ENCODE measurements at regions not wholly inside any gene's neighbourhood (a gene's known extent, or its start where the extent isn't known, plus 50 kb on each side); places are given as distances from the start of the nearest gene placed in this dataset.

DNA sequence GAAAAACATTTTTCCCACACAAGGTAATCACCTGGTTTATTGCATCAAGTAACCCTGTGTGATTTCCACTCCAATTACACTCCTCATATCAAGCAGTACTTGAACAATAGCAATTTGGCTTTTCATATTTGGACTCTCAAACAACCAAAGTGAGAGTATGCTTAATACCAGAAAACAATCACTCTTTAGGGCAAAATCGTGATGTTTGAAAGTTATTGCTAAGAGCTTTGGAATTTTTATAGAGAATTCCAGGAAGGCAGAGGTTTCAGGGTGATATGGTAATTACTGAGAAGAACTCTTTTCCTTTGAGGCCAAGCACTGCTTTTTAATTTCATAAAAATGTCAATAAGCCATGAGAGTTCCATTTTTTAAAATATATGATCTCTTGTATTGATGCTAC, 779.5 kb upstream of the LRRTM1 start:
- intact Hi-C loops (cut with micrococcal nuclease; ENCODE audit: unreplicated experiment) = no loop called here
- no TSS peak for BruUV-seq (replicated peaks)
- peaks cover 38% of the 10 kb centered on the region for H3K9me3 ChIP-seq (ENCODE audit: low read depth, low read length, poor library complexity, severe bottlenecking)
- H3K4me1 ChIP-seq (ENCODE audit: insufficient read depth, low read length, poor library complexity, severe bottlenecking) = no peaks in the 10 kb centered on the region
- no peaks in the 10 kb centered on the region for H3K27me3 ChIP-seq (replicated peaks; ENCODE audit: insufficient read depth, low read depth, low read length, poor library complexity)
- ChIA-PET CTCF (no interaction called here), POLR2A (ENCODE audit: low non-redundant PET) (no interaction called here)
- DNase-seq (ENCODE audit: low spot score) = no peak
- H3K27ac ChIP-seq (ENCODE audit: low read depth, low read length, poor library complexity, severe bottlenecking) = no peak overlapping the region
- no peaks in the 10 kb centered on the region for H3K36me3 ChIP-seq (ENCODE audit: insufficient read depth, low read length, poor library complexity, severe bottlenecking)
- H3K4me3 ChIP-seq (ENCODE audit: low read depth, low read length, poor library complexity, severe bottlenecking) = no peak overlapping the region
- TF ChIP-seq EZH2 (IDR thresholded peaks at IDR 0.05; ENCODE audit: borderline replicate concordance, low read depth, low read length, poor library complexity, severe bottlenecking) = no peak
- TF ChIP-seq, protein P1, sequence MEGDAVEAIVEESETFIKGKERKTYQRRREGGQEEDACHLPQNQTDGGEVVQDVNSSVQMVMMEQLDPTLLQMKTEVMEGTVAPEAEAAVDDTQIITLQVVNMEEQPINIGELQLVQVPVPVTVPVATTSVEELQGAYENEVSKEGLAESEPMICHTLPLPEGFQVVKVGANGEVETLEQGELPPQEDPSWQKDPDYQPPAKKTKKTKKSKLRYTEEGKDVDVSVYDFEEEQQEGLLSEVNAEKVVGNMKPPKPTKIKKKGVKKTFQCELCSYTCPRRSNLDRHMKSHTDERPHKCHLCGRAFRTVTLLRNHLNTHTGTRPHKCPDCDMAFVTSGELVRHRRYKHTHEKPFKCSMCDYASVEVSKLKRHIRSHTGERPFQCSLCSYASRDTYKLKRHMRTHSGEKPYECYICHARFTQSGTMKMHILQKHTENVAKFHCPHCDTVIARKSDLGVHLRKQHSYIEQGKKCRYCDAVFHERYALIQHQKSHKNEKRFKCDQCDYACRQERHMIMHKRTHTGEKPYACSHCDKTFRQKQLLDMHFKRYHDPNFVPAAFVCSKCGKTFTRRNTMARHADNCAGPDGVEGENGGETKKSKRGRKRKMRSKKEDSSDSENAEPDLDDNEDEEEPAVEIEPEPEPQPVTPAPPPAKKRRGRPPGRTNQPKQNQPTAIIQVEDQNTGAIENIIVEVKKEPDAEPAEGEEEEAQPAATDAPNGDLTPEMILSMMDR (conservative IDR thresholded peaks at IDR 0.05; ENCODE audit: low read depth, low read length) = no peak

DNA sequence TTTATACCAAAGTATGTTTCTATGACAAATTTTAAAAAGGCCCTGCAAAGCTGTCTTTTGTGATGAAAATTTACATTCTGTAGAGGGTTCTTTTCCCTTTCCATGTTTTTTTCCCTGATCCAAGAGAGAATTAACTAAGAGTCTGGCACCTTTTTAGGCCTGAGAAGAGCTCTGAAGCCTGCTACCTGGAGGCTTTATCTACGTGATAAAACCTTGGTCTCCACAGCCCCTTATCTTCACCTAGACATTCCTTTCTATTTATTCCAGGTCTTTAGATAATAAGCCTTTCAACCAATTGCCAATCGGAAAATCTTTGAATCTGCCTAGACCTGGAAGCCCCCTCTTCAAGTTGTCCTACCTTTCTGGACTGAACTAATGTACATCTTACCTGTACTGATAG, 774.1 kb upstream of the LRRTM1 start:
- intact Hi-C loops (cut with micrococcal nuclease; ENCODE audit: unreplicated experiment) = no loop called here
- Histone ChIP-seq H3K4me3 (ENCODE audit: low read depth, low read length, poor library complexity, severe bottlenecking) (no peak overlapping the region), H3K27me3 (replicated peaks; ENCODE audit: insufficient read depth, low read depth, low read length, poor library complexity) (no peaks in the 10 kb centered on the region), H3K4me1 (ENCODE audit: insufficient read depth, low read length, poor library complexity, severe bottlenecking) (no peaks in the 10 kb centered on the region), H3K27ac (ENCODE audit: low read depth, low read length, poor library complexity, severe bottlenecking) (no peak overlapping the region), H3K9me3 (ENCODE audit: low read depth, low read length, poor library complexity, severe bottlenecking) (peaks cover 33% of the 10 kb centered on the region), H3K36me3 (ENCODE audit: insufficient read depth, low read length, poor library complexity, severe bottlenecking) (no peaks in the 10 kb centered on the region)
- DNase-seq (ENCODE audit: low spot score) = no peak
- no peak for TF ChIP-seq EZH2 (IDR thresholded peaks at IDR 0.05; ENCODE audit: borderline replicate concordance, low read depth, low read length, poor library complexity, severe bottlenecking)
- TF ChIP-seq, protein P1 (conservative IDR thresholded peaks at IDR 0.05; ENCODE audit: low read depth, low read length) = no peak
- no TSS peak for BruUV-seq (replicated peaks)
- ChIA-PET POLR2A (ENCODE audit: low non-redundant PET) (no interaction called here), CTCF (no interaction called here)

DNA sequence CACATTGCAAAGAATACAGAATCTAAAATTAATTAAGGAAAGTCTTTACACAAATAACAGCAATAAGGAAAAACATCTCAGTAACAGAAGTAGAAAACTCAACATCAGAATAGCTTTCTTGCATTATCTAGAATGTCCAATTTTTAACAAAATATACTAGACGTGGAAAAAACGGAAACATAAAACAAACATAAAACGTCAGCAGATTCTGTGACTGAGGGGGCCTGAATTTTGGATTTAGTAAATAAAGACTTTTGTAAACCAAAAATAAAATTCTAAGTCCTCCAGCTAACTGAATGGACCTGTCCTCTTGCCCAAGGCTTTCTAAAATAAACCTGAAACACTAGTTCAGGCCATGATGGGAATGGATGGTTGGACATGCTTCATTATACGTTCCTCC, 773.5 kb upstream of the LRRTM1 start:
- DNase-seq (ENCODE audit: low spot score) = no peak
- TF ChIP-seq, protein P1 (conservative IDR thresholded peaks at IDR 0.05; ENCODE audit: low read depth, low read length) = no peak
- no peak for TF ChIP-seq EZH2 (IDR thresholded peaks at IDR 0.05; ENCODE audit: borderline replicate concordance, low read depth, low read length, poor library complexity, severe bottlenecking)
- no peak overlapping the region for H3K27ac ChIP-seq (ENCODE audit: low read depth, low read length, poor library complexity, severe bottlenecking)
- no peaks in the 10 kb centered on the region for H3K4me1 ChIP-seq (ENCODE audit: insufficient read depth, low read length, poor library complexity, severe bottlenecking)
- H3K27me3 ChIP-seq (replicated peaks; ENCODE audit: insufficient read depth, low read depth, low read length, poor library complexity) = no peaks in the 10 kb centered on the region
- intact Hi-C loops (cut with micrococcal nuclease; ENCODE audit: unreplicated experiment) = no loop called here
- POLR2A ChIA-PET (ENCODE audit: low non-redundant PET) = no interaction called here
- H3K9me3 ChIP-seq (ENCODE audit: low read depth, low read length, poor library complexity, severe bottlenecking) = peaks cover 29% of the 10 kb centered on the region
- no peaks in the 10 kb centered on the region for H3K36me3 ChIP-seq (ENCODE audit: insufficient read depth, low read length, poor library complexity, severe bottlenecking)
- no peak overlapping the region for H3K4me3 ChIP-seq (ENCODE audit: low read depth, low read length, poor library complexity, severe bottlenecking)
- CTCF ChIA-PET = no interaction called here
- BruUV-seq (replicated peaks) = no TSS peak

Data from A673 (cell line).